Uterus (tissue), 3 donors: ENCODE measurements at regions not wholly inside any gene's neighbourhood (a gene's known extent, or its start where the extent isn't known, plus 50 kb on each side); places are given as distances from the start of the nearest gene placed in this dataset.

Experiments
- DNase-seq, 2 donors: peaks; one replicate each; pipeline ENCODE4 v3.0.0-alpha.2; 2019 to 2020
- H3K27ac ChIP-seq, 2 donors: fragments of 200-600 bp; sonication (generic); 1 replicate in 1 of 2; 2 replicates in 1 of 2; pipeline ENCODE4 v1.5.1; 2016 to 2018
- H3K27me3 ChIP-seq, 2 donors: fragments of 200-600 bp; sonication (generic); one replicate each; pipeline ENCODE4 v1.5.1; 2018 to 2019; ENCODE audit warnings: control low read depth in 1 of 2
- H3K36me3 ChIP-seq, 2 donors: fragments of 200-600 bp; sonication (generic); one replicate each; pipeline ENCODE4 v1.5.1; 2019; ENCODE audit warnings: control low read depth in 1 of 2
- H3K4me1 ChIP-seq, 2 donors: fragments of 200-600 bp; sonication (generic); one replicate each; pipeline ENCODE4 v1.5.1; 2018 to 2019; ENCODE audit warnings: control low read depth in 1 of 2
- H3K4me3 ChIP-seq, 2 donors: fragments of 200-600 bp; sonication (generic); 1 replicate in 1 of 2; 2 replicates in 1 of 2; pipeline ENCODE4 v1.5.1; 2018 to 2019; ENCODE audit warnings: mild to moderate bottlenecking in 1 of 2
- H3K9me3 ChIP-seq, 2 donors: fragments of 200-600 bp; sonication (generic); one replicate each; pipeline ENCODE4 v1.5.1; 2019; ENCODE audit warnings: control low read depth in 1 of 2
- POLR2A ChIP-seq, 2 donors: fragments of 450-650 bp; IDR thresholded peaks; one replicate each; pipeline ENCODE4 v1.6.1; 2016; ENCODE audit warnings: antibody characterized with exemption in 2 of 2, mild to moderate bottlenecking in 1 of 2, moderate library complexity in 1 of 2
- intact Hi-C: fragments of 100-400 bp; cut with DNase I; formaldehyde crosslinking; loops from one replicate; pipeline ENCODE4 v1.15.1; 2023; ENCODE audit warnings: low total_unique reads
- TF ChIP-seq, protein P1 (sequence below), 4 experiments: fragments of 200-600 bp in 2 of 4; fragments of 450-650 bp in 2 of 4; sonication (generic) in 2 of 4; IDR thresholded peaks; one replicate each; pipeline ENCODE4 v1.5.1; 2016 to 2019; ENCODE audit warnings: antibody characterized with exemption in 4 of 4, mild to moderate bottlenecking in 2 of 4, moderate library complexity in 1 of 4
- donor health status: DM: yes; HTN: yes; CAD: no.

- Histone ChIP-seq H3K4me1 (no peaks in the 10 kb centered on the region), H3K36me3 (no peaks in the 10 kb centered on the region), H3K27ac (no peak overlapping the region), H3K9me3 (no peaks in the 10 kb centered on the region), H3K4me3 (no peak overlapping the region), H3K27me3 (no peaks in the 10 kb centered on the region)
- intact Hi-C loops, result no loop called here
- TF ChIP-seq POLR2A (IDR thresholded peaks at IDR 0.05), result no peak
- TF ChIP-seq, protein P1, sequence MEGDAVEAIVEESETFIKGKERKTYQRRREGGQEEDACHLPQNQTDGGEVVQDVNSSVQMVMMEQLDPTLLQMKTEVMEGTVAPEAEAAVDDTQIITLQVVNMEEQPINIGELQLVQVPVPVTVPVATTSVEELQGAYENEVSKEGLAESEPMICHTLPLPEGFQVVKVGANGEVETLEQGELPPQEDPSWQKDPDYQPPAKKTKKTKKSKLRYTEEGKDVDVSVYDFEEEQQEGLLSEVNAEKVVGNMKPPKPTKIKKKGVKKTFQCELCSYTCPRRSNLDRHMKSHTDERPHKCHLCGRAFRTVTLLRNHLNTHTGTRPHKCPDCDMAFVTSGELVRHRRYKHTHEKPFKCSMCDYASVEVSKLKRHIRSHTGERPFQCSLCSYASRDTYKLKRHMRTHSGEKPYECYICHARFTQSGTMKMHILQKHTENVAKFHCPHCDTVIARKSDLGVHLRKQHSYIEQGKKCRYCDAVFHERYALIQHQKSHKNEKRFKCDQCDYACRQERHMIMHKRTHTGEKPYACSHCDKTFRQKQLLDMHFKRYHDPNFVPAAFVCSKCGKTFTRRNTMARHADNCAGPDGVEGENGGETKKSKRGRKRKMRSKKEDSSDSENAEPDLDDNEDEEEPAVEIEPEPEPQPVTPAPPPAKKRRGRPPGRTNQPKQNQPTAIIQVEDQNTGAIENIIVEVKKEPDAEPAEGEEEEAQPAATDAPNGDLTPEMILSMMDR (IDR thresholded peaks at IDR 0.05), result no peak
- no peak for DNase-seq
Observed at GRCh38 chr5:29780401-29780800, 1413.1 kb upstream of the CDH6 start.

GRCh38 chr5:29779141-29779540 lies 1414.3 kb upstream of the CDH6 start:
- Histone ChIP-seq H3K36me3 (no peaks in the 10 kb centered on the region), H3K27me3 (no peaks in the 10 kb centered on the region), H3K4me3 (no peak overlapping the region), H3K27ac (no peak overlapping the region), H3K9me3 (no peaks in the 10 kb centered on the region), H3K4me1 (no peaks in the 10 kb centered on the region)
- DNase-seq, result no peak
- TF ChIP-seq POLR2A (IDR thresholded peaks at IDR 0.05), result no peak
- TF ChIP-seq, protein P1 (IDR thresholded peaks at IDR 0.05), result no peak
- intact Hi-C loops, result no loop called here

- Histone ChIP-seq H3K27ac (no peak overlapping the region), H3K4me3 (no peak overlapping the region), H3K4me1 (no peaks in the 10 kb centered on the region), H3K9me3 (no peaks in the 10 kb centered on the region), H3K36me3 (no peaks in the 10 kb centered on the region), H3K27me3 (no peaks in the 10 kb centered on the region)
- no peak for DNase-seq
- intact Hi-C loops, result no loop called here
- no peak for TF ChIP-seq POLR2A (IDR thresholded peaks at IDR 0.05)
- TF ChIP-seq, protein P1 (IDR thresholded peaks at IDR 0.05), result no peak
Observed at GRCh38 chr5:29777373-29777772, 1416.1 kb upstream of the CDH6 start.

- Histone ChIP-seq H3K36me3 (no peaks in the 10 kb centered on the region), H3K4me3 (no peak overlapping the region), H3K27ac (no peak overlapping the region), H3K9me3 (no peaks in the 10 kb centered on the region), H3K27me3 (no peaks in the 10 kb centered on the region), H3K4me1 (no peaks in the 10 kb centered on the region)
- DNase-seq, result no peak
- TF ChIP-seq POLR2A (IDR thresholded peaks at IDR 0.05), result no peak
- TF ChIP-seq, protein P1 (IDR thresholded peaks at IDR 0.05), result no peak
- intact Hi-C loops, result no loop called here
Observed at GRCh38 chr5:29770936-29771335, 1422.5 kb upstream of the CDH6 start.

- Histone ChIP-seq H3K36me3 (no peaks in the 10 kb centered on the region), H3K27me3 (no peaks in the 10 kb centered on the region), H3K4me1 (no peaks in the 10 kb centered on the region), H3K9me3 (no peaks in the 10 kb centered on the region), H3K27ac (no peak overlapping the region), H3K4me3 (no peak overlapping the region)
- intact Hi-C loops, result no loop called here
- no peak for DNase-seq
- TF ChIP-seq, protein P1 (IDR thresholded peaks at IDR 0.05), result no peak
- TF ChIP-seq POLR2A (IDR thresholded peaks at IDR 0.05), result no peak
Observed at GRCh38 chr5:29769474-29769873, 1424.0 kb upstream of the CDH6 start.
